ENCODE measurements at regions not wholly inside any gene's neighbourhood (a gene's known extent, or its start where the extent isn't known, plus 50 kb on each side); places are given as distances from the start of the nearest gene placed in this dataset.
"Not testable (repeated sequence)": the region's sequence is repeated elsewhere in the genome, so short reads cannot be mapped to it uniquely, and the experiment has no call there.

DNA sequence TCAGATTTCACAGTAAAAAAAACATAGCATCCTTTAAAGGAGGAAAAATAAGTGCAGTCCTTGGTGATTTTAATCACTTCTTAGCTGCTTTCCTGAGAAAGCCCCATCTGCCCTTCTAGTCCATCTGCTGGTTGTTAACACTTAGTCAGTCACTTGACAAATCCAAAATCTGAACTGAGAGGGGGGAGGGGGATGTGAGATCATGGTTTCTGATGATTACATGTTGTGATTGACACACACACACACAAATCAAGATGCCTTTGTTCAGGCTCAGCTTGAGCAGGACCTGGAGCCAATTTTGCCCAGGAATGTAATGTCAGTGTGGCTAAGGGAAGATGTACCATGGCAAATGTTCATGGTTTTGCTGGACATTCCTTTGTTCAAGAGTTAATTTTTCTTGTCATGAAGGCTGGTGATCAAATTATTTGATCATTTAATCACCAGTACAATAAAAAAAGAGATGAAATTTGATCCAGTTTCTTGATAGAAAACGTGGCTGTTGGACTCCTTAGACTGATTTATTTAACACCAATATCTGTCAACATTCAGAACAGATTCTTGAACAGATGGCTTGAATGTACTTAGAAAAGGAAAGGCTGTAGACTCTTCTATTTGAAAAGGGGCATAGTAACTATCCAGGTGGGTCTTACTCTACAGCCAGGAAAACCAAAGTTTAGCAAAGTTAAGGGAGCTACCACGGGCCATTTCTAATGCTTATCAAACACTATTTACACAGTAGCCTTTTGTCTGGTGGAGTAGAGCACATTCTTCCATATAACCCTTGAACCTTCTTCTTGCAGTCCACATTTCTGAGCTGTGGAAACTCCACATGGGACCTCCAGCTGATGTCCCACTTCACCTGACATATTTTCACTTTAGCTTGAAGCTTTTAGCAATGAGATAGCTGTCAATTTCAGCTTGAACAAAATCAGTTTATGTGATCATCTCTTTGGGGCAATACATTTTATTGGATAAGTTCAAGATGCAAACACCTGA is 408.7 kb downstream of the PIK3C3 start:
- no peak overlapping the region for H3K27ac Mint-ChIP-seq
- no peaks in the 10 kb centered on the region for H3K36me3 Mint-ChIP-seq
- DNase-seq (ENCODE audit: low spot score in 2 of 2) (no peak), ATAC-seq (no peak)
- H3K4me1 Mint-ChIP-seq: no peaks in the 10 kb centered on the region
- peaks cover 3% of the 10 kb centered on the region for H3K9me3 Mint-ChIP-seq
- no peak overlapping the region for H3K4me3 Mint-ChIP-seq

- no peak for ATAC-seq
- DNase-seq (ENCODE audit: low spot score in 2 of 2): no peak
- no peaks in the 10 kb centered on the region for H3K4me1 Mint-ChIP-seq
- H3K27ac Mint-ChIP-seq: no peak overlapping the region
- no peaks in the 10 kb centered on the region for H3K36me3 Mint-ChIP-seq
- peaks cover 3% of the 10 kb centered on the region for H3K9me3 Mint-ChIP-seq
- H3K4me3 Mint-ChIP-seq: no peak overlapping the region
Measured at GRCh38 chr18:42364766-42365165, 409.7 kb downstream of the PIK3C3 start.

DNA sequence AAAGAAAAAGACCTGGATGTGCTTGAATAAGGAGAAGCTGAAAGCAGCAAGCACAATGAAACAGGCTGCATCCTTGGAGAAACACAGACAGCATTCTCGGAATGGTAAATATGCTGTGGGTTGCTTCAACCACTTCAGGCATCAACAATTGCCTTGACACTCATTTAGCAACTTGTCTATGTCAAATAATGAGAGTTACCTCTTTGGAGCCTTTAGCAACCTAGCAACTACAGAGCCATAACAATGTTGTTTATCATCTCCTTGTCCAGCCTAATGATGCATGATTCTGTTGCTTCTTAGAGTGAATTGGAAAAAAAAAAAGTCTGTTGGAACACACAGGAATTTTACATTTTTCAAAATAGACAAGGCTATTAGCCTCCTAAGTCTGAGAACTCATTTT is 410.6 kb downstream of the PIK3C3 start:
- Mint-ChIP-seq H3K4me1 (no peaks in the 10 kb centered on the region), H3K27ac (no peak overlapping the region), H3K36me3 (no peaks in the 10 kb centered on the region), H3K4me3 (no peak overlapping the region), H3K9me3 (peaks cover 3% of the 10 kb centered on the region)
- no peak for ATAC-seq
- no peak for DNase-seq (ENCODE audit: low spot score in 2 of 2)

GRCh38 chr18:42373584-42373983 is 418.6 kb downstream of the PIK3C3 start:
- Mint-ChIP-seq H3K36me3 (no peaks in the 10 kb centered on the region), H3K4me1 (no peaks in the 10 kb centered on the region), H3K9me3 (peaks cover 3% of the 10 kb centered on the region), H3K27ac (no peak overlapping the region), H3K4me3 (no peak overlapping the region)
- ATAC-seq (no peak), DNase-seq (ENCODE audit: low spot score in 2 of 2) (no peak)

DNA sequence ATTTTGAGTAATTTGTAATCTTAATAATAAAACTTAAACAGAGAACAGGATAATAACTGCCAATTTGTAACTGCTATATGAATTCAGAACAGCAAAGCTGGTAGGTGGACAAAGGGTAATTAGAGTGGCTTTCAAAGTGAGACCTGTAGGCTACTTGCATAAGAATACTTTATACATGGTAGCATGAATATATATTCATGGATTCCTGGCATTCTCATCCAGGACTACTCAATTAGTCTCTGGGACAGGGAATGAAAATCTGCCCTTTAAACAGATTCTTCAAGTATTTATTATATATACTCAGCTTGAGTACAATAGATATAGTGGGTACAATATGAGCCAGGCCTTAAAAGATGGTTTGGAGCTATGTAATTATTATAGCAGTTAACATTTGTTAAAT is 419.9 kb downstream of the PIK3C3 start:
- Mint-ChIP-seq H3K4me3 (no peak overlapping the region), H3K36me3 (no peaks in the 10 kb centered on the region), H3K4me1 (no peaks in the 10 kb centered on the region), H3K27ac (no peak overlapping the region), H3K9me3 (peaks cover 6% of the 10 kb centered on the region)
- ATAC-seq: no peak
- no peak for DNase-seq (ENCODE audit: low spot score in 2 of 2)

DNA sequence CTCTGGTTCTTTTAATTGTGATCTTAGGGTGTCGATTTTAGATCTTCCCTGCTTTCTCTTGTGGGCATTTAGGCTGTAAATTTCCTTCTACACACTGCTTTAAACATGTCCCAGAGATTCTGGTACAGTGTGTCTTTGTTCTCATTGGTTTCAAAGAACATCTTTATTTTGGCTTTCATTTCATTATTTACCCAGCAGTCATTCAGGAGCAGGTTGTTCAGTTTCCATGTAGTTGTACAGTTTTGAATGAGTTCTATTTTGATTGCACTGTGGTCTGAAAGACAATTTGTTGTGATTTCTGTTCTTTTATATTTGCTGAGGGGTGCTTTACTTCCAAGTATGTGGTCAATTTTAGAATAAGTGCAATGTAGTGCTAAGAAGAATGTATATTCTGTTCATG is 423.8 kb downstream of the PIK3C3 start:
- not testable (repeated sequence) for DNase-seq (ENCODE audit: low spot score in 2 of 2); H3K36me3 Mint-ChIP-seq; H3K4me1 Mint-ChIP-seq; H3K27ac Mint-ChIP-seq; H3K9me3 Mint-ChIP-seq; H3K4me3 Mint-ChIP-seq; ATAC-seq

DNA sequence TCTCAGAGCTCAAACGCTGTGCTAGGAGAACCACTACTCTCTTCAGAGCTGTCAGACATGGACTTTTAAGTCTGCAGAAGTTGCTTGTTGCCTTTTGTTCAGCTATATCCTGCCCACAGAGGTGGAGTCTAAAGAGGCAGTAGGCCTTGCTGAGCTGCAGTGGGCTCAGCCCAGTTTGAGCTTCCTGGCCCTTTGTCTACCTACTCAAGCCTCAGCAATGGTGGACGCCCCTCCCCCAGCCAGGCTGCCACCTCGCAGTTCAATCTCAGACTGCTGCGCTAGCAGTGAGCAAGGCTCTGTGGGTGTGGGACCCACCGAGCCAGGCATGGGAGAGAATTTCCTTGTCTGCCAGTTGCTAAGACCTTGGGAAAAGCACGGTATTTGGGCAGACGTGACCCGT is 426.2 kb downstream of the PIK3C3 start:
- DNase-seq (ENCODE audit: low spot score in 2 of 2); H3K27ac Mint-ChIP-seq; H3K4me3 Mint-ChIP-seq; H3K4me1 Mint-ChIP-seq; ATAC-seq; H3K36me3 Mint-ChIP-seq: not testable (repeated sequence)
- peaks cover 15% of the 10 kb centered on the region for H3K9me3 Mint-ChIP-seq

- DNase-seq (ENCODE audit: low spot score in 2 of 2) (no peak), ATAC-seq (no peak)
- H3K4me1 Mint-ChIP-seq: no peaks in the 10 kb centered on the region
- peaks cover 8% of the 10 kb centered on the region for H3K9me3 Mint-ChIP-seq
- H3K4me3 Mint-ChIP-seq: no peak overlapping the region
- no peaks in the 10 kb centered on the region for H3K36me3 Mint-ChIP-seq
- no peak overlapping the region for H3K27ac Mint-ChIP-seq
Measured at GRCh38 chr18:42392416-42392815, 437.4 kb downstream of the PIK3C3 start.

DNA sequence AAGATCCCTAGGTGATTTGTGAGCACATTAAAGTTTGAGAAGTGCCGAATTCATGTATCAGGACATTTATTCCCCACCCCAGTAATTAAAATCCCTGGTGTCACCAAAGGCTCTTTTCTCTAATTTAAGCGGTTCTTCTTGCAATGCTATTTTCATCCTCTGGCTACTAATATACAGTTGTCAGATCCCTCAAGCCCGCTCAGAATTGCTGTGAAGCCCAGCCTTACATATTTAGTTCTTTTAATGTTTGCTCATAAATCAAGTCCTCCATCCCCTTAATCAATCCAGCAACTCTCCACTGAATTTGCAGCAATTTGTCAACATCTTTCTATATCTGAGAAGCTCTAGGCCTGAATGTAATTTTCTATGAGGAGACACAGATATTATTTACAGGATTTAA is 437.9 kb downstream of the PIK3C3 start:
- H3K36me3 Mint-ChIP-seq: no peaks in the 10 kb centered on the region
- ATAC-seq: no peak
- H3K9me3 Mint-ChIP-seq: peaks cover 8% of the 10 kb centered on the region
- H3K4me3 Mint-ChIP-seq: no peak overlapping the region
- no peak overlapping the region for H3K27ac Mint-ChIP-seq
- no peak for DNase-seq (ENCODE audit: low spot score in 2 of 2)
- H3K4me1 Mint-ChIP-seq: no peaks in the 10 kb centered on the region

DNA sequence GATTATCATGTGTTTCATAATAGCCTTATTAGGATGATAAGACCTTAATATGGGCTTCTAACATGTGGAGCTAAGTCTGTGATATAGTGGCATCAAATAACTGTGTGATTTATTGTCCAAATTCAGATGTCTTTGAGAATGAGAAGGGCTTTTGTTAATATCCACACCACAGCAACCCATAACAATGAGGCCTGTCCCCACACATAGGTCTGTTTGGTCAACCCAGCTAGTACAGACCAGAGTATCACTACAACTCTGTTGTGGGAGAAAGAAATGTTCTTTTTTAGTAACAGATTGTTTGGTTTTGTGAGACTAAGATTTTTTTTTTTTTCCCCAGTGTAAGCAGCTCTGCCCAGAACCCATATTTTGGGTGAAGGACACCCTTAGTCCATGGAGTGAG is 439.2 kb downstream of the PIK3C3 start:
- no peak overlapping the region for H3K4me3 Mint-ChIP-seq
- H3K27ac Mint-ChIP-seq: no peak overlapping the region
- no peaks in the 10 kb centered on the region for H3K4me1 Mint-ChIP-seq
- no peak for DNase-seq (ENCODE audit: low spot score in 2 of 2)
- peaks cover 9% of the 10 kb centered on the region for H3K9me3 Mint-ChIP-seq
- H3K36me3 Mint-ChIP-seq: no peaks in the 10 kb centered on the region
- no peak for ATAC-seq

DNA sequence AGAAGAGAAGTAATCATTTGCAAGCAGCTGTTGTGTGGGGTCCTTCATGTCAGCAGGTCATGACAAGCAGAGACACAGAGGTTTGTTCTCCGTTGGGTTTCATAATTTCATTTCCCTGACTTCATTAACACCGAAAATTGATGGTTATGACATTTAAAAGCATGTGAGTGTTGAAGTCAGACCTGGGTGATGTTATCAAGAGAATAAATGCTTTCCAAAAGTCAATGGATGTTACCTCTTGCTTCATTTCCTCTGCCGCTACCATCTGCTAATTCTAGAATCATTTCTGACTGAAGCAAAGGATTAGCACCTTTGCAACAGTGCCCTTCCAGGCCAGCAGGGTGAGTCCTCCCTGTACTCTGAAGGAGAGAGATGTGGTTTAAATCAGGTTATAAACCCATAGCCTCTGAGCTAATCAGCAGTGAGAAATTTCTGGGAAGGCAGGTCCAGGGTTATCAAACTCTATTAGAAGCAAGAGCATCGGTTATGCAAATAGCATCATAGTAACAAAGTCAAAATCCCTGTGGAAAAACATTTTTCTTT is 446.2 kb downstream of the PIK3C3 start:
- no peaks in the 10 kb centered on the region for H3K4me1 Mint-ChIP-seq
- ATAC-seq (no peak), DNase-seq (ENCODE audit: low spot score in 2 of 2) (no peak)
- no peaks in the 10 kb centered on the region for H3K36me3 Mint-ChIP-seq
- H3K9me3 Mint-ChIP-seq: peaks cover 12% of the 10 kb centered on the region
- H3K27ac Mint-ChIP-seq: no peak overlapping the region
- H3K4me3 Mint-ChIP-seq: no peak overlapping the region

- no peaks in the 10 kb centered on the region for H3K36me3 Mint-ChIP-seq
- DNase-seq (ENCODE audit: low spot score in 2 of 2) (no peak), ATAC-seq (no peak)
- no peak overlapping the region for H3K4me3 Mint-ChIP-seq
- no peak overlapping the region for H3K27ac Mint-ChIP-seq
- peaks cover 8% of the 10 kb centered on the region for H3K9me3 Mint-ChIP-seq
- H3K4me1 Mint-ChIP-seq: no peaks in the 10 kb centered on the region
Measured at GRCh38 chr18:42404151-42404550, 449.1 kb downstream of the PIK3C3 start.

DNA sequence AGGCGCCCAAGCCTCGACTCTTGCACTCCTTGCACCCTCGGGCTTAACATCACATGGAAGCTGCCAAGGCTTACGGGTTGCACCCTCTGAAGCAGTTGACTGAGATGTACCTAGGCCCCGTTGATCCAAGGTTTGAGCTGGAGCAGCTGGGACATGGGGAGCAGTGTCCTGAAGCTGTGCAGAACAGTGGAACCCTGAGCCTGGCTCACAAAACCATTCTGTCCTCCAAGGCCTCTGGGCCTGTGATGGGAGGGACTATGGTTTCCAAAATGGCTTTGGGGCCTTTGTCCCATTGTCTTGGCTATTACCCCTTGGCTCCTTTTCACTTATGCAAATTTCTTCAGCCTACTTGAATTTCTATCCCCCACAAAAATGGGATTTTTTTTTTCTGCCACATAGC is 454.0 kb downstream of the PIK3C3 start:
- no peak for ATAC-seq
- H3K4me3 Mint-ChIP-seq: no peak overlapping the region

GRCh38 chr18:42412281-42412680 is 457.2 kb downstream of the PIK3C3 start:
- Mint-ChIP-seq H3K36me3 (no peaks in the 10 kb centered on the region), H3K9me3 (peaks cover 25% of the 10 kb centered on the region), H3K4me3 (no peak overlapping the region), H3K27ac (no peak overlapping the region), H3K4me1 (no peaks in the 10 kb centered on the region)
- ATAC-seq (no peak), DNase-seq (ENCODE audit: low spot score in 2 of 2) (no peak)

More for the DNA sequence above, 454.0 kb downstream of the PIK3C3 start:
- no peak overlapping the region for H3K27ac Mint-ChIP-seq
- H3K4me1 Mint-ChIP-seq: no peaks in the 10 kb centered on the region
- no peak for DNase-seq (ENCODE audit: low spot score in 2 of 2)
- peaks cover 22% of the 10 kb centered on the region for H3K9me3 Mint-ChIP-seq
- no peaks in the 10 kb centered on the region for H3K36me3 Mint-ChIP-seq

DNA sequence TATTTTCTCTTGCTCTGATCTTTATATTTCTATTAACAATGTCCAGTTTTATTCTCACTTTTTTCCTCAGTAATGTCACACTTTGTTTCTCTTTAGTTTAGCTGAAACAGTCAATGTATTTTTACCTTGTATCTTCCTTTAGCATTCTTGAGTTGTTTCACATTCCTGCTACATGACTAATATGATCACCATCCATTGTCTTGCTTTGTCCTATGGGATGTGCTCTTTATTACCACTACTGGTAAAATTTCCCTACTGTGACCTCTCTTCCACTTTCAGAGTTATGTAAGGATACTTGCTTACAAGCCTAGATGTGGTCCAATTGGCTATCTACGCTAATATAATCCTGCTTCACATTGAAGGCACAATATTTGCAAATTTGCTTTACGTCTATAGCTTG is 457.9 kb downstream of the PIK3C3 start:
- H3K4me1 Mint-ChIP-seq: no peaks in the 10 kb centered on the region
- no peak overlapping the region for H3K4me3 Mint-ChIP-seq
- no peak for DNase-seq (ENCODE audit: low spot score in 2 of 2)

DNA sequence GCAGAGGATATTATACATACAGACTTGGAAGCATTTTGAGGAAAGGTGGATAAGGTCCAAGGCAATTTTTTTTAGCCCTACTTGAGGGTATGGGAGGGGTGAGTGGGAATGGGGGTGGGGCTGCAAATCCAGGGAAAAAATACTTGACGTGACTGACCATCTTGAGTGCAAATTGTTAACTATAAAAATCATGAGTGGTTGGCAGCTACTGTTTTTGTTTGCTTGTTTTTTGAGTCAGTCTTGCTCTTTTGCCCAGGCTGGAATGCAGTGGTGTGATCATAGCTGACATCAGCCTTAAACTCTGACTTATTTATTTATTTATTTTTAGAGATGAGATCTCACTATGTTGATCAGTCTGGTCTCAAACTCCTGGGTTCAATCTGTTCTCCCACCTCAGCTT is 458.8 kb downstream of the PIK3C3 start:
- ATAC-seq (no peak), DNase-seq (ENCODE audit: low spot score in 2 of 2) (no peak)
- Mint-ChIP-seq H3K36me3 (no peaks in the 10 kb centered on the region), H3K4me1 (no peaks in the 10 kb centered on the region), H3K27ac (no peak overlapping the region), H3K9me3 (peaks cover 22% of the 10 kb centered on the region), H3K4me3 (no peak overlapping the region)

More for the DNA sequence above, 457.9 kb downstream of the PIK3C3 start:
- no peaks in the 10 kb centered on the region for H3K36me3 Mint-ChIP-seq
- ATAC-seq: no peak
- H3K9me3 Mint-ChIP-seq: peaks cover 22% of the 10 kb centered on the region
- no peak overlapping the region for H3K27ac Mint-ChIP-seq

Data from stimulated activated effector memory CD8-positive, alpha-beta T cell treated with anti-CD3 and anti-CD28 coated beads, Interleukin-12 subunit alpha, Interleukin-12 subunit beta, amount 100 ng/mL, for 72 hours (primary cell).